Neuron (in vitro differentiated cells): ENCODE measurements at regions not wholly inside any gene's neighbourhood (a gene's known extent, or its start where the extent isn't known, plus 50 kb on each side); places are given as distances from the start of the nearest gene placed in this dataset.
A peak's percentile ranks its signal among the peaks of the same experiment; 100 is the strongest.
"Not testable (repeated sequence)": the region's sequence is repeated elsewhere in the genome, so short reads cannot be mapped to it uniquely, and the experiment has no call there.

Experiments
- H2AFZ ChIP-seq: one replicate; pipeline ENCODE4 v1.6.1; 2013; ENCODE audit warnings: low read depth, mild to moderate bottlenecking, inconsistent platforms, low read length, moderate library complexity
- H3K27me3 ChIP-seq: one replicate; pipeline ENCODE4 v1.6.1; 2013; ENCODE audit warnings: low read length; ENCODE audit not compliant: insufficient read depth
- H3K36me3 ChIP-seq: one replicate; pipeline ENCODE4 v1.6.1; 2013; ENCODE audit warnings: low read length; ENCODE audit not compliant: insufficient read depth
- H3K4me1 ChIP-seq: one replicate; pipeline ENCODE4 v1.6.1; 2013; ENCODE audit warnings: low read length; ENCODE audit not compliant: insufficient read depth
- H3K4me3 ChIP-seq: 2 replicates; pipeline ENCODE4 v1.5.1; 2013; ENCODE audit warnings: mild to moderate bottlenecking, low read length, moderate library complexity
- H3K9me3 ChIP-seq: one replicate; pipeline ENCODE4 v1.6.1; 2013; ENCODE audit warnings: low read length

GRCh38 chr6:98343797-98344196 lies 490.6 kb upstream of the POU3F2 start:
- Histone ChIP-seq H3K4me1 (peaks cover 3% of the 10 kb centered on the region), H3K36me3 (no peaks in the 10 kb centered on the region), H3K4me3 (no peak overlapping the region), H3K27me3 (no peaks in the 10 kb centered on the region), H3K9me3 (no peaks in the 10 kb centered on the region), H2AFZ (no peak overlapping the region)

- H3K36me3 ChIP-seq, result no peaks in the 10 kb centered on the region
- H2AFZ ChIP-seq, result no peak overlapping the region
- no peak overlapping the region for H3K4me3 ChIP-seq
- no peaks in the 10 kb centered on the region for H3K4me1 ChIP-seq
- H3K27me3 ChIP-seq, result no peaks in the 10 kb centered on the region
- H3K9me3 ChIP-seq, result no peaks in the 10 kb centered on the region
Observed at GRCh38 chr6:98352348-98352747, 482.0 kb upstream of the POU3F2 start.

- H3K4me3 ChIP-seq, result no peak overlapping the region
- H2AFZ ChIP-seq, result no peak overlapping the region
- no peaks in the 10 kb centered on the region for H3K27me3 ChIP-seq
- peaks cover under 1% of the 10 kb centered on the region for H3K4me1 ChIP-seq
- no peaks in the 10 kb centered on the region for H3K9me3 ChIP-seq
- H3K36me3 ChIP-seq, result no peaks in the 10 kb centered on the region
Observed at GRCh38 chr6:98358173-98358572, 476.2 kb upstream of the POU3F2 start.

- Histone ChIP-seq H3K36me3 (no peaks in the 10 kb centered on the region), H3K9me3 (no peaks in the 10 kb centered on the region), H3K27me3 (no peaks in the 10 kb centered on the region), H3K4me3 (no peak overlapping the region), H3K4me1 (peaks cover 3% of the 10 kb centered on the region), H2AFZ (no peak overlapping the region)
Observed at GRCh38 chr6:98366371-98366770, 468.0 kb upstream of the POU3F2 start.

- Histone ChIP-seq H3K36me3 (no peaks in the 10 kb centered on the region), H3K4me3 (no peak overlapping the region), H3K27me3 (no peaks in the 10 kb centered on the region), H2AFZ (no peak overlapping the region), H3K9me3 (no peaks in the 10 kb centered on the region), H3K4me1 (peaks cover 15% of the 10 kb centered on the region)
Observed at GRCh38 chr6:98380589-98380988, 453.8 kb upstream of the POU3F2 start.

GRCh38 chr6:98382246-98382645 lies 452.1 kb upstream of the POU3F2 start:
- H3K4me3 ChIP-seq, result no peak overlapping the region

GRCh38 chr6:98384334-98384733 lies 450.0 kb upstream of the POU3F2 start:
- Histone ChIP-seq H2AFZ (peak overlapping the region; percentile 70), H3K4me1 (peaks cover 15% of the 10 kb centered on the region), H3K27me3 (no peaks in the 10 kb centered on the region), H3K9me3 (no peaks in the 10 kb centered on the region), H3K36me3 (no peaks in the 10 kb centered on the region), H3K4me3 (no peak overlapping the region)

More at GRCh38 chr6:98382246-98382645, 452.1 kb upstream of the POU3F2 start:
- Histone ChIP-seq H3K9me3 (no peaks in the 10 kb centered on the region), H3K36me3 (no peaks in the 10 kb centered on the region), H3K4me1 (peaks cover 15% of the 10 kb centered on the region), H2AFZ (peak overlapping the region; percentile 12), H3K27me3 (no peaks in the 10 kb centered on the region)

GRCh38 chr6:98384801-98385200 lies 449.6 kb upstream of the POU3F2 start:
- Histone ChIP-seq H3K4me3 (no peak overlapping the region), H3K9me3 (no peaks in the 10 kb centered on the region), H2AFZ (peak overlapping the region; percentile 70), H3K36me3 (no peaks in the 10 kb centered on the region), H3K27me3 (no peaks in the 10 kb centered on the region), H3K4me1 (peaks cover 15% of the 10 kb centered on the region)

- Histone ChIP-seq H2AFZ (no peak overlapping the region), H3K27me3 (no peaks in the 10 kb centered on the region), H3K36me3 (no peaks in the 10 kb centered on the region), H3K4me1 (no peaks in the 10 kb centered on the region), H3K9me3 (no peaks in the 10 kb centered on the region), H3K4me3 (no peak overlapping the region)
Observed at GRCh38 chr6:98395610-98396166, 438.7 kb upstream of the POU3F2 start.

GRCh38 chr6:98416027-98416426 lies 418.3 kb upstream of the POU3F2 start:
- no peaks in the 10 kb centered on the region for H3K4me1 ChIP-seq

GRCh38 chr6:98416497-98417158 lies 417.7 kb upstream of the POU3F2 start:
- not testable (repeated sequence) for H2AFZ ChIP-seq, H3K27me3 ChIP-seq, H3K9me3 ChIP-seq, H3K4me1 ChIP-seq, H3K4me3 ChIP-seq, H3K36me3 ChIP-seq

More at GRCh38 chr6:98416027-98416426, 418.3 kb upstream of the POU3F2 start:
- no peak overlapping the region for H2AFZ ChIP-seq
- no peaks in the 10 kb centered on the region for H3K36me3 ChIP-seq
- H3K9me3 ChIP-seq, result no peaks in the 10 kb centered on the region
- H3K4me3 ChIP-seq, result no peak overlapping the region
- no peaks in the 10 kb centered on the region for H3K27me3 ChIP-seq

GRCh38 chr6:98433325-98434056 lies 400.9 kb upstream of the POU3F2 start:
- Histone ChIP-seq H3K4me1 (no peaks in the 10 kb centered on the region), H3K27me3 (no peaks in the 10 kb centered on the region), H2AFZ (no peak overlapping the region), H3K36me3 (no peaks in the 10 kb centered on the region), H3K4me3 (no peak overlapping the region), H3K9me3 (no peaks in the 10 kb centered on the region)

- Histone ChIP-seq H3K36me3 (no peaks in the 10 kb centered on the region), H3K27me3 (no peaks in the 10 kb centered on the region), H3K4me3 (no peak overlapping the region), H3K4me1 (peaks cover 2% of the 10 kb centered on the region), H3K9me3 (no peaks in the 10 kb centered on the region), H2AFZ (no peak overlapping the region)
Observed at GRCh38 chr6:98443633-98444032, 390.7 kb upstream of the POU3F2 start.
